AG09309 (cell line): ENCODE measurements at regions not wholly inside any gene's neighbourhood (a gene's known extent, or its start where the extent isn't known, plus 50 kb on each side); places are given as distances from the start of the nearest gene placed in this dataset.
A peak's percentile ranks its signal among the peaks of the same experiment; 100 is the strongest.

Experiments used
- DNase-seq: peaks from one replicate; pipeline ENCODE4 v3.0.0-alpha.2; 2010; ENCODE audit warnings: low read depth
- H3K4me3 ChIP-seq: 2 replicates; pipeline ENCODE4 v1.5.1; 2011; ENCODE audit warnings: mild to moderate bottlenecking, low read depth, low read length, moderate library complexity; ENCODE audit not compliant: control insufficient read depth
- TF ChIP-seq, protein P1 (sequence below): IDR thresholded peaks from 2 replicates; pipeline ENCODE4 v1.5.1; 2011; ENCODE audit warnings: mild to moderate bottlenecking, low read depth, low read length, inconsistent platforms; ENCODE audit not compliant: insufficient read depth, control insufficient read depth; ENCODE audit errors: missing control alignments

DNA sequence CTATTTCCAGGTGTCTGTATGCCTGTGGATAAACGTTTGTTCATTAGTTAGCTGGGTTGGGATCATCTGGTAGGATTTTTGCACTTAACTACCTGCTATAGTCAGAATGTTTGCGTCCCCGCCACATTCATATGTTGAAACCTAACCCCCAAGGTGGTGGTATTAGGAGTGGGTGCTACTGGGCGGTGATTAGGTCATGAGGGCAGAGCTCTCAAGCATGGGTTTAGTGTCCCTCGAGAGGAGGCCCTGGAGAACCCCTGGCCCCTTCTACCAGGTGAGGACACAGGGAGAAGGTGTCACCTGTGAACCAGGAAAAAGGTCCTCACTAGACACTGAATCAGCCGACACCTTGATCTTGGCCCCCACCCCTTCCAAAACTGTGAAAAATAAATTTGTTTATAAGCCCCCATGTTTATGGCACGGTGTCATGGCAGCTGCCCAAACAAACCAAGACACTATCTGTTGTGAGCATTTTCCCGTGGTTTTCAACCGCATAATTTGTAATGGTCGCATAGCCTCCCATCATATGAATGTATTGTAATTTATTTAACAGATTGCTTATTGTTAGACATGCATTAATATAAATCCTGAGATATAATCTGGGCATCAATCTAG lies 92.7 kb upstream of the TRIM2 start:
- DNase-seq: no peak
- H3K4me3 ChIP-seq: no peak overlapping the region
- TF ChIP-seq, protein P1, sequence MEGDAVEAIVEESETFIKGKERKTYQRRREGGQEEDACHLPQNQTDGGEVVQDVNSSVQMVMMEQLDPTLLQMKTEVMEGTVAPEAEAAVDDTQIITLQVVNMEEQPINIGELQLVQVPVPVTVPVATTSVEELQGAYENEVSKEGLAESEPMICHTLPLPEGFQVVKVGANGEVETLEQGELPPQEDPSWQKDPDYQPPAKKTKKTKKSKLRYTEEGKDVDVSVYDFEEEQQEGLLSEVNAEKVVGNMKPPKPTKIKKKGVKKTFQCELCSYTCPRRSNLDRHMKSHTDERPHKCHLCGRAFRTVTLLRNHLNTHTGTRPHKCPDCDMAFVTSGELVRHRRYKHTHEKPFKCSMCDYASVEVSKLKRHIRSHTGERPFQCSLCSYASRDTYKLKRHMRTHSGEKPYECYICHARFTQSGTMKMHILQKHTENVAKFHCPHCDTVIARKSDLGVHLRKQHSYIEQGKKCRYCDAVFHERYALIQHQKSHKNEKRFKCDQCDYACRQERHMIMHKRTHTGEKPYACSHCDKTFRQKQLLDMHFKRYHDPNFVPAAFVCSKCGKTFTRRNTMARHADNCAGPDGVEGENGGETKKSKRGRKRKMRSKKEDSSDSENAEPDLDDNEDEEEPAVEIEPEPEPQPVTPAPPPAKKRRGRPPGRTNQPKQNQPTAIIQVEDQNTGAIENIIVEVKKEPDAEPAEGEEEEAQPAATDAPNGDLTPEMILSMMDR: no peak

DNA sequence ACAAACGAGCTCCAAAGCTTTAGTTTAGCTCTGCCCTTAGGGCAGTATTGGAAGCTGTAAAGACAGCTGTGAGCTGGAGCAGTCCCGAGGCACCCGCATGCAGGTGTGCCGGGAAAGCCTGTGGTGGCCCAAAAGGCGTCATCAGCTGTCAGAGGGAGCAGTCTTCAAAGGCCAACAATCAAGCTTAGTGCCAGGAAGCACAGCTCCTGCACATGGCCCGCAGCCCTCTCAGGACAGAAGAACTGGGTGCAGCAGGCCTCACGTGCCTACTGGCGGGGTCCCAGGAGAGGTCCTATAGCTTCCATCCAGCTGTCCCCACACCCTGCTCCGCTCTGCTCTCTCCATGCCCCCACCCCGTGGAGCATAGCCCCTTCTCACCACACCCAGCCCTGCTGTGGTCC lies 92.2 kb upstream of the TRIM2 start:
- no peak for DNase-seq
- H3K4me3 ChIP-seq: no peak overlapping the region
- TF ChIP-seq, protein P1: no peak

DNA sequence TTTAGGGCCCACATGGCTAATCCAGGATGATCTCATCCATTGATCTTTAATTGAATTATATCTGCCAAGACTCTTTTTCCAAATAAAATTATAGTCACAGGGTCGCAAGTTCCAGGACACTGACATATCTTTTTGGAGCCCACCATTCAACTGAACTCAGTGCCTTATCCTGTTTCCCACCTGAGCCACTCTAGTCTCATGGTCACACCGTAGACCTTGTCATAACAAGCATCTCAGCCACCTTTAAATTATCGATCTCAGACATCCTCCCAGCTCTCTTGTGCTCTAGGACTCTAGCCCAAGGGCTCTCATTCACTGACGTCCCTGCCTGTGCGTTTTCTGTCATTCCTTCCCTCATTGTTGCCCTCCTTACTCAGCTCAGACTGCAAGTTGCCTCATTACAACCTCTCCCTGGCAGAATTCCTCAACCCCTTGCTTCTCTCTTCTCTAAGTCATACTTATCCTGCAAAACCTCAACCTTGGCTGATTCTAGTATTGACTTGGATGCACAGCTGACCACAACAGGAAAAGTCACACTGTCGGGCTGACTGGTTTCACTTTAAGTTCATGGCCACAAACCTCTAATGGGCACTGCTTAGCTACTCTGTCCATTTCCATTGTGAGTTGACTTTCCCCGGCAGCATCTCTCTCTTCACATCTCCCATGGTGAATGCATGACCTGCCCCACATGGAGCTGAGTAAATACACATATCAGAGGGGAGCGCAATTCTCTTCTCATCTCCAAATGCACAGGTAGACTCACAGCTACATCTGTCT lies 91.0 kb upstream of the TRIM2 start:
- no peak overlapping the region for H3K4me3 ChIP-seq
- TF ChIP-seq, protein P1: no peak
- peak; percentile 80 for DNase-seq

DNA sequence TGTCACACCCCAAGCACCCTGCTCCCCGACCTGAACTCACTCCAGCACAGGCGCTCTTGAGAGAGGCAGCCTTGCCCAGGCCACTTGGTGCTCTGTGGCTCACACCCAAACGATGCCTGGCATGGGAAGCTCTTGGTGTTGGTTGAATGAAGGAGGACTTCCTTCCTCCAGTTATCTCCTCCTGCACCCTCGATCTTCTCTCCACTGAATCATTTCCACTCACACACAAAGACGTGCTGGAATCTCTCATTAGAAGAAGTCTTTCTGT lies 90.5 kb upstream of the TRIM2 start:
- DNase-seq: no peak
- TF ChIP-seq, protein P1: no peak
- no peak overlapping the region for H3K4me3 ChIP-seq

DNA sequence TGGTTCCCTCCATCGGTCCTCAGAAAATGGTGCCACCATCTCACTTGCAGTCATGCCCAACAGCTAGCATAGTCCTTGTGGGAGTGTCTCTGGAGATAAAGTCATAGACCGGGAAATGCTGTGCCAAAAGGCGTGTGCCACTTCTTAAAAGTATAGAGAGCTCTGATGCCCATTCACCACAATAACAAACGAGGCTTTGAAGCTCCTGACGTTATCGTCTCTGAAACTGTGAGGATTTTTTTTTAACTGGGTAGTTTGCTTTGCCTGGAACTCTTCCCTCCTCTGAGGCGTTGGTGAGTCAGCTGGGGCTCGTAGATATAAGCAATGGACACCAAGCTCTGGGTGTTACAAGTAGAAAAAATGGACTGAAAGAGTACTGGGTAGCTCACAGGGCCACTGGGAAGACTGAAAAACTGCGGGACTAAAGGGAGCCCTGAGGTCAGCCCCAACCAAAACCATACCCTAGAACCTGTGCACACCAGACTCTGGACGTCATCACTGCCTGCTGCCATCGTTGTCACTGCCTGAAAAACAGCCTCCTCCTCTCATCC lies 89.4 kb upstream of the TRIM2 start:
- H3K4me3 ChIP-seq: no peak overlapping the region
- DNase-seq: peak; percentile 46
- TF ChIP-seq, protein P1: no peak

DNA sequence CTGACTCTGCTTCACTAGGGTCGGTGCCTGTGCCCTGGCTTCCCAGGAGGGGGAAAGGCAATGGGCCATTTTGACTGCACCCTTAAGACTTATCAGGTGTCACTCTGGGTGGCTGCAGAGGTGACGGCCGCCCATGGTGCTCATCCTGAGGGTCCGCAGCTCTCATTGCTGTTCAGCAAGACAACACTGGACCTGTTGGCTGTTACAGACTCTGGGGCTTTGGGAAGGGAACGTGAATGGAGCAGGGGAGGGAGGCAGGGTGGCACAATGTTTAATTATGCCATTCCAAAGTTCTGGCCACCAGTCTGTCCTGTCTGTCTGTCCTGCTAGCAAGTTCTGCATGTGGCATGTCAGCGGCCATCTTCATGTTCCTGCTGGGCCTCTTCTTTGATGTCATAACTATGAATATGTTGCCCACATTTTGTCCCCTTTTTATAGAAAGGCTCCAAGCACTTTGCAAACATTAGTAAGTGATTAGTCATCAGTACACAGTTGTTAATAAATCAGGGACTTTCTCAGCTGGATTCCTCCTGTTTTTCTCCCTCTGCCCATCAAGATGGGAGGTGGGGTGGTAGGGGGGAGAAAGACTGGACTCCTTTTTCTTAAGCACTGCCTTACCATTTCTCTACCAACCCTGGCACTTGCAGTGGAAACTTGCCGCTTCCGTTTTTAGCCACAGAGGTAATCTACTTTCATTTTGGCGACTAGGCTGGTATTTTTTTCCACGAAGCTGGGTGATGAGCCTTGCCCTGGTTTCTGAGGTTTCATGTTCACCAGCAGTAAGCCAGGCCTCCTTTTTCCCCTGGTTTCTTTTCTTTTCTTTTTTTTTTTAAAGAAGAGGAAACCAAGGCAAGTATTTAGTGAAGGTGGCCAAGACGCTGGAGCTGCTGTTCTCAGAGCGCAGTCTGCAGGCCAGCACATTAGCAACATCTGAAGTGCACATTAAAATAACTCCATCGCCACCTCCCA lies 88.6 kb upstream of the TRIM2 start:
- peak; percentile 46 for DNase-seq
- H3K4me3 ChIP-seq: peak overlapping the region; percentile 33
- TF ChIP-seq, protein P1: no peak
